ENCODE measurements at regions not wholly inside any gene's neighbourhood (a gene's known extent, or its start where the extent isn't known, plus 50 kb on each side); places are given as distances from the start of the nearest gene placed in this dataset.

- H3K23ac ChIP-seq (ENCODE audit: low read length), result no peak overlapping the region
- H3K27ac ChIP-seq (ENCODE audit: low read depth, low read length), result no peak overlapping the region
- H4K8ac ChIP-seq (ENCODE audit: low read depth, low read length), result no peak overlapping the region
- H4K5ac ChIP-seq (ENCODE audit: low read length), result no peak overlapping the region
- no peak overlapping the region for H3K4ac ChIP-seq (ENCODE audit: low read depth, low read length)
- H3K4me2 ChIP-seq (ENCODE audit: low read length), result no peak overlapping the region
- no peak overlapping the region for H2BK120ac ChIP-seq (ENCODE audit: low read depth, low read length)
- H2BK5ac ChIP-seq (ENCODE audit: low read length), result no peak overlapping the region
- no peaks in the 10 kb centered on the region for H3K79me1 ChIP-seq (ENCODE audit: low read length)
- no CpG with 5 or more reads among the region's 1 CpG for WGBS (ENCODE audit: extremely low coverage, insufficient coverage, low lambda C conversion rate)
- no peaks in the 10 kb centered on the region for H3K27me3 ChIP-seq (ENCODE audit: insufficient read depth, low read length, poor library complexity)
- DNase-seq, result no peak
- H2AK5ac ChIP-seq (ENCODE audit: low read length), result no peak overlapping the region
- no peaks in the 10 kb centered on the region for H3K36me3 ChIP-seq (ENCODE audit: control insufficient read depth, insufficient read depth, low read length)
- no peak overlapping the region for H2BK15ac ChIP-seq (replicated peaks; ENCODE audit: low read depth)
- H3K4me1 ChIP-seq (ENCODE audit: control insufficient read depth, low read depth, low read length), result no peaks in the 10 kb centered on the region
- H3K18ac ChIP-seq (ENCODE audit: low read length), result no peak overlapping the region
- no peaks in the 10 kb centered on the region for H3K79me2 ChIP-seq (ENCODE audit: control insufficient read depth, insufficient read depth, low read length)
- H3K56ac ChIP-seq (ENCODE audit: low read length), result no peak overlapping the region
- no peak overlapping the region for H3K4me3 ChIP-seq (ENCODE audit: low read length)
- H3K9ac ChIP-seq (ENCODE audit: low read length), result no peak overlapping the region
Measured at GRCh38 chr2:59021786-59022185, 780.7 kb upstream of the FANCL start.

GRCh38 chr2:59019566-59020159 is 778.5 kb upstream of the FANCL start:
- no CpG with 5 or more reads among the region's 7 CpGs for WGBS (ENCODE audit: extremely low coverage, insufficient coverage, low lambda C conversion rate)
- Histone ChIP-seq H4K8ac (ENCODE audit: low read depth, low read length) (no peak overlapping the region), H3K4me2 (ENCODE audit: low read length) (no peak overlapping the region), H3K4me1 (ENCODE audit: control insufficient read depth, low read depth, low read length) (no peaks in the 10 kb centered on the region), H3K79me1 (ENCODE audit: low read length) (no peaks in the 10 kb centered on the region), H3K27me3 (ENCODE audit: insufficient read depth, low read length, poor library complexity) (no peaks in the 10 kb centered on the region), H2BK15ac (replicated peaks; ENCODE audit: low read depth) (no peak overlapping the region), H3K36me3 (ENCODE audit: control insufficient read depth, insufficient read depth, low read length) (no peaks in the 10 kb centered on the region), H4K5ac (ENCODE audit: low read length) (no peak overlapping the region), H3K4ac (ENCODE audit: low read depth, low read length) (no peak overlapping the region), H2BK5ac (ENCODE audit: low read length) (no peak overlapping the region), H3K23ac (ENCODE audit: low read length) (no peak overlapping the region), H3K9ac (ENCODE audit: low read length) (no peak overlapping the region), H3K18ac (ENCODE audit: low read length) (no peak overlapping the region), H3K27ac (ENCODE audit: low read depth, low read length) (no peak overlapping the region), H2AK5ac (ENCODE audit: low read length) (no peak overlapping the region), H2BK120ac (ENCODE audit: low read depth, low read length) (no peak overlapping the region), H3K79me2 (ENCODE audit: control insufficient read depth, insufficient read depth, low read length) (no peaks in the 10 kb centered on the region), H3K56ac (ENCODE audit: low read length) (no peak overlapping the region), H3K4me3 (ENCODE audit: low read length) (no peak overlapping the region)
- DNase-seq, result no peak

GRCh38 chr2:59018737-59019136 is 777.6 kb upstream of the FANCL start:
- no peaks in the 10 kb centered on the region for H3K4me1 ChIP-seq (ENCODE audit: control insufficient read depth, low read depth, low read length)
- no peak overlapping the region for H2AK5ac ChIP-seq (ENCODE audit: low read length)
- DNase-seq, result no peak
- H3K79me2 ChIP-seq (ENCODE audit: control insufficient read depth, insufficient read depth, low read length), result no peaks in the 10 kb centered on the region
- H3K23ac ChIP-seq (ENCODE audit: low read length), result no peak overlapping the region
- no peak overlapping the region for H2BK15ac ChIP-seq (replicated peaks; ENCODE audit: low read depth)
- no peak overlapping the region for H3K4ac ChIP-seq (ENCODE audit: low read depth, low read length)
- H3K36me3 ChIP-seq (ENCODE audit: control insufficient read depth, insufficient read depth, low read length), result no peaks in the 10 kb centered on the region
- H3K18ac ChIP-seq (ENCODE audit: low read length), result no peak overlapping the region
- H2BK5ac ChIP-seq (ENCODE audit: low read length), result no peak overlapping the region
- H4K8ac ChIP-seq (ENCODE audit: low read depth, low read length), result no peak overlapping the region
- no peak overlapping the region for H2BK120ac ChIP-seq (ENCODE audit: low read depth, low read length)
- H3K79me1 ChIP-seq (ENCODE audit: low read length), result no peaks in the 10 kb centered on the region
- no peak overlapping the region for H3K9ac ChIP-seq (ENCODE audit: low read length)
- H3K27ac ChIP-seq (ENCODE audit: low read depth, low read length), result no peak overlapping the region
- no peak overlapping the region for H4K5ac ChIP-seq (ENCODE audit: low read length)
- WGBS (ENCODE audit: extremely low coverage, insufficient coverage, low lambda C conversion rate), result no CpG with 5 or more reads among the region's 3 CpGs
- H3K27me3 ChIP-seq (ENCODE audit: insufficient read depth, low read length, poor library complexity), result no peaks in the 10 kb centered on the region
- no peak overlapping the region for H3K4me2 ChIP-seq (ENCODE audit: low read length)
- no peak overlapping the region for H3K4me3 ChIP-seq (ENCODE audit: low read length)
- no peak overlapping the region for H3K56ac ChIP-seq (ENCODE audit: low read length)

GRCh38 chr2:59015027-59015426 is 773.9 kb upstream of the FANCL start:
- no peak overlapping the region for H3K9ac ChIP-seq (ENCODE audit: low read length)
- H3K56ac ChIP-seq (ENCODE audit: low read length), result no peak overlapping the region
- H4K5ac ChIP-seq (ENCODE audit: low read length), result no peak overlapping the region
- no peak overlapping the region for H2BK15ac ChIP-seq (replicated peaks; ENCODE audit: low read depth)
- no peak overlapping the region for H2BK120ac ChIP-seq (ENCODE audit: low read depth, low read length)
- H3K4me1 ChIP-seq (ENCODE audit: control insufficient read depth, low read depth, low read length), result no peaks in the 10 kb centered on the region
- H3K79me1 ChIP-seq (ENCODE audit: low read length), result no peaks in the 10 kb centered on the region
- H2AK5ac ChIP-seq (ENCODE audit: low read length), result no peak overlapping the region
- DNase-seq, result no peak
- H3K23ac ChIP-seq (ENCODE audit: low read length), result no peak overlapping the region
- H3K36me3 ChIP-seq (ENCODE audit: control insufficient read depth, insufficient read depth, low read length), result no peaks in the 10 kb centered on the region
- no peak overlapping the region for H3K27ac ChIP-seq (ENCODE audit: low read depth, low read length)
- H3K79me2 ChIP-seq (ENCODE audit: control insufficient read depth, insufficient read depth, low read length), result no peaks in the 10 kb centered on the region
- H2BK5ac ChIP-seq (ENCODE audit: low read length), result no peak overlapping the region
- H4K8ac ChIP-seq (ENCODE audit: low read depth, low read length), result no peak overlapping the region
- no peak overlapping the region for H3K4ac ChIP-seq (ENCODE audit: low read depth, low read length)
- WGBS (ENCODE audit: extremely low coverage, insufficient coverage, low lambda C conversion rate), result no CpG with 5 or more reads among the region's 6 CpGs
- H3K27me3 ChIP-seq (ENCODE audit: insufficient read depth, low read length, poor library complexity), result no peaks in the 10 kb centered on the region
- H3K18ac ChIP-seq (ENCODE audit: low read length), result no peak overlapping the region
- no peak overlapping the region for H3K4me2 ChIP-seq (ENCODE audit: low read length)
- H3K4me3 ChIP-seq (ENCODE audit: low read length), result no peak overlapping the region

DNA sequence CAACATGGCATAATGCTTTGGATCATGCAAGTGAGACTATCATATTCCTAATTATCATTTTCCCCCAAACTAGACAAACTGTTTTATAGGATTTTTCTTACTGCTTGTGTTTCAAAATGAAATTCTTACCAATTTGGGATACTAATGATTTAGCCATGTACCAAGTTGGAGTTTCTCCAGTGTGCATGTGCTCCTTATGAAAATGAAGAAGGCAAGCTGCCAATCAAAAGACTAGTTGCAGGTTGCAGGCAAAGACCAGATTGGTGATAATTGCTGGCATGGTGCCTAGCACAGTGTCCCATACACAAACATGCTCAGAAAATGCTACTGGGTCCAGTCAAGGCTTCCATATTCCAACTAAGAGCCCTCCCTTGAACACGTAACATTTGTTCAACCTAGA is 771.8 kb upstream of the FANCL start:
- Histone ChIP-seq H3K4me2 (ENCODE audit: low read length) (no peak overlapping the region), H3K9ac (ENCODE audit: low read length) (no peak overlapping the region), H2BK15ac (replicated peaks; ENCODE audit: low read depth) (no peak overlapping the region), H3K36me3 (ENCODE audit: control insufficient read depth, insufficient read depth, low read length) (no peaks in the 10 kb centered on the region), H2AK5ac (ENCODE audit: low read length) (no peak overlapping the region), H3K4me1 (ENCODE audit: control insufficient read depth, low read depth, low read length) (no peaks in the 10 kb centered on the region), H2BK5ac (ENCODE audit: low read length) (no peak overlapping the region), H3K4me3 (ENCODE audit: low read length) (no peak overlapping the region), H3K4ac (ENCODE audit: low read depth, low read length) (no peak overlapping the region), H4K8ac (ENCODE audit: low read depth, low read length) (no peak overlapping the region), H4K5ac (ENCODE audit: low read length) (no peak overlapping the region), H3K56ac (ENCODE audit: low read length) (no peak overlapping the region), H3K79me2 (ENCODE audit: control insufficient read depth, insufficient read depth, low read length) (no peaks in the 10 kb centered on the region), H3K23ac (ENCODE audit: low read length) (no peak overlapping the region), H3K27ac (ENCODE audit: low read depth, low read length) (no peak overlapping the region), H3K18ac (ENCODE audit: low read length) (no peak overlapping the region), H3K27me3 (ENCODE audit: insufficient read depth, low read length, poor library complexity) (no peaks in the 10 kb centered on the region), H2BK120ac (ENCODE audit: low read depth, low read length) (no peak overlapping the region), H3K79me1 (ENCODE audit: low read length) (no peaks in the 10 kb centered on the region)
- WGBS (ENCODE audit: extremely low coverage, insufficient coverage, low lambda C conversion rate), result no CpG with 5 or more reads among the region's 1 CpG
- DNase-seq, result no peak

GRCh38 chr2:59012234-59012633 is 771.1 kb upstream of the FANCL start:
- Histone ChIP-seq H3K27me3 (ENCODE audit: insufficient read depth, low read length, poor library complexity) (no peaks in the 10 kb centered on the region), H3K9ac (ENCODE audit: low read length) (no peak overlapping the region), H3K4me3 (ENCODE audit: low read length) (no peak overlapping the region), H2BK120ac (ENCODE audit: low read depth, low read length) (no peak overlapping the region), H3K18ac (ENCODE audit: low read length) (no peak overlapping the region), H3K27ac (ENCODE audit: low read depth, low read length) (no peak overlapping the region), H2BK15ac (replicated peaks; ENCODE audit: low read depth) (no peak overlapping the region), H3K56ac (ENCODE audit: low read length) (no peak overlapping the region), H3K36me3 (ENCODE audit: control insufficient read depth, insufficient read depth, low read length) (no peaks in the 10 kb centered on the region), H2BK5ac (ENCODE audit: low read length) (no peak overlapping the region), H4K8ac (ENCODE audit: low read depth, low read length) (no peak overlapping the region), H3K4me1 (ENCODE audit: control insufficient read depth, low read depth, low read length) (no peaks in the 10 kb centered on the region), H3K23ac (ENCODE audit: low read length) (no peak overlapping the region), H3K79me1 (ENCODE audit: low read length) (no peaks in the 10 kb centered on the region), H3K79me2 (ENCODE audit: control insufficient read depth, insufficient read depth, low read length) (no peaks in the 10 kb centered on the region), H3K4ac (ENCODE audit: low read depth, low read length) (no peak overlapping the region), H4K5ac (ENCODE audit: low read length) (no peak overlapping the region), H3K4me2 (ENCODE audit: low read length) (no peak overlapping the region), H2AK5ac (ENCODE audit: low read length) (no peak overlapping the region)
- DNase-seq, result peak; percentile 6
- no CpG with 5 or more reads among the region's 5 CpGs for WGBS (ENCODE audit: extremely low coverage, insufficient coverage, low lambda C conversion rate)

All from mesendoderm (in vitro differentiated cells).